22Rv1 (cell line): ENCODE measurements at regions not wholly inside any gene's neighbourhood (a gene's known extent, or its start where the extent isn't known, plus 50 kb on each side); places are given as distances from the start of the nearest gene placed in this dataset.

Experiments used
- CTCF ChIP-seq: fragments of 450-650 bp; IDR thresholded peaks from 2 replicates; pipeline ENCODE4 v1.5.1; 2017; ENCODE audit warnings: mild to moderate bottlenecking
- ZFX ChIP-seq: fragments of 450-650 bp; IDR thresholded peaks from 2 replicates; pipeline ENCODE4 v1.6.1; 2017; ENCODE audit warnings: antibody characterized with exemption, borderline replicate concordance

GRCh38 chr4:63233671-63234070, 1175.6 kb downstream of the TECRL start:
- no peak for TF ChIP-seq CTCF
- TF ChIP-seq ZFX = no peak
